GM12878 (cell line): ENCODE measurements at regions not wholly inside any gene's neighbourhood (a gene's known extent, or its start where the extent isn't known, plus 50 kb on each side); places are given as distances from the start of the nearest gene placed in this dataset.

Experiments
- CHD2 ChIP-seq: IDR thresholded peaks from 2 replicates; pipeline ENCODE4 v1.6.1; 2011; ENCODE audit warnings: low read depth, low read length, improper control_type of control experiment, borderline replicate concordance
- EZH2 ChIP-seq: IDR thresholded peaks from 2 replicates; pipeline ENCODE4 v1.6.1; 2012; ENCODE audit warnings: low read depth, mild to moderate bottlenecking, control low read depth, inconsistent platforms, low read length, borderline replicate concordance; ENCODE audit not compliant: control insufficient read depth
- SIN3A ChIP-seq: IDR thresholded peaks from 2 replicates; pipeline ENCODE4 v1.6.1; 2012; ENCODE audit warnings: low read depth, low read length, improper control_type of control experiment
- SPI1 ChIP-seq: IDR thresholded peaks from 2 replicates; pipeline ENCODE4 v1.6.1; 2011; ENCODE audit warnings: low read depth, mild to moderate bottlenecking, low read length, moderate library complexity, borderline replicate concordance; ENCODE audit not compliant: insufficient read depth
- SUPT20H ChIP-seq: IDR thresholded peaks from 2 replicates; pipeline ENCODE4 v1.6.1; 2011; ENCODE audit warnings: low read depth, mild to moderate bottlenecking, low read length, moderate library complexity, borderline replicate concordance; ENCODE audit not compliant: control insufficient read depth
- ZZZ3 ChIP-seq: IDR thresholded peaks from 2 replicates; pipeline ENCODE4 v1.6.1; 2011; ENCODE audit warnings: low read depth; ENCODE audit not compliant: control insufficient read depth, insufficient read length
- TF ChIP-seq, protein P1 (sequence below), 3 experiments: IDR thresholded peaks in 2 of 3; conservative IDR thresholded peaks in 1 of 3; 2 replicates each; pipeline ENCODE4 v1.5.1; 2011; ENCODE audit warnings: low read depth in 3 of 3, low read length in 3 of 3, mild to moderate bottlenecking in 3 of 3, control low read depth in 2 of 3, moderate library complexity in 2 of 3, inconsistent platforms in 1 of 3, mixed read lengths in 1 of 3; ENCODE audit not compliant: control insufficient read depth in 2 of 3, insufficient read depth in 1 of 3; ENCODE audit errors: extremely low read depth in 1 of 3

DNA sequence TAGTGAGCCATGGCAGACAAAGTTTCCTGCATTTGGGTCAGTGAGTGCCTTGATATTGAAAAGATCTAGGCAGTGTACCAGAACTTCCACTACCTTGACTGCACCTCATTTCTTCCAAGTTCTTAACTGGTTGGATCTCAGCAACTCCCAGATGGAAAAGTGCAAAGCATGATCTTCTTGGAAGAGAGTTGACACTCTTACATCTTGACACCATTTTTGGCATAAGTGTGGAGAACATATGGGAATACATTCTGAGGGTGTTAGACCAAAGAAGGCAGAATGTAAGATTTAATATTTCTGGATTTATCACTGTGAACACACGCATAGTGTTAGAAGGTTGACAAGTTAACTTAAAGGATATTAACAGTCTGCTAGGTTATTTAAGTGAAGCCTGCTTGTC, 555.1 kb upstream of the CTNND2 start:
- TF ChIP-seq ZZZ3, result no peak
- no peak for TF ChIP-seq SUPT20H
- TF ChIP-seq SPI1, result no peak
- TF ChIP-seq, protein P1, sequence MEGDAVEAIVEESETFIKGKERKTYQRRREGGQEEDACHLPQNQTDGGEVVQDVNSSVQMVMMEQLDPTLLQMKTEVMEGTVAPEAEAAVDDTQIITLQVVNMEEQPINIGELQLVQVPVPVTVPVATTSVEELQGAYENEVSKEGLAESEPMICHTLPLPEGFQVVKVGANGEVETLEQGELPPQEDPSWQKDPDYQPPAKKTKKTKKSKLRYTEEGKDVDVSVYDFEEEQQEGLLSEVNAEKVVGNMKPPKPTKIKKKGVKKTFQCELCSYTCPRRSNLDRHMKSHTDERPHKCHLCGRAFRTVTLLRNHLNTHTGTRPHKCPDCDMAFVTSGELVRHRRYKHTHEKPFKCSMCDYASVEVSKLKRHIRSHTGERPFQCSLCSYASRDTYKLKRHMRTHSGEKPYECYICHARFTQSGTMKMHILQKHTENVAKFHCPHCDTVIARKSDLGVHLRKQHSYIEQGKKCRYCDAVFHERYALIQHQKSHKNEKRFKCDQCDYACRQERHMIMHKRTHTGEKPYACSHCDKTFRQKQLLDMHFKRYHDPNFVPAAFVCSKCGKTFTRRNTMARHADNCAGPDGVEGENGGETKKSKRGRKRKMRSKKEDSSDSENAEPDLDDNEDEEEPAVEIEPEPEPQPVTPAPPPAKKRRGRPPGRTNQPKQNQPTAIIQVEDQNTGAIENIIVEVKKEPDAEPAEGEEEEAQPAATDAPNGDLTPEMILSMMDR (IDR thresholded peaks at IDR 0.05 in 2 of 3, conservative IDR thresholded peaks at IDR 0.05 in 1 of 3; ENCODE audit: control insufficient read depth in 2 of 3, extremely low read depth in 1 of 3, insufficient read depth in 1 of 3, low read depth in 3 of 3, low read length in 3 of 3), result no peak
- no peak for TF ChIP-seq SIN3A
- no peak for TF ChIP-seq EZH2
- no peak for TF ChIP-seq CHD2
